K562 (cell line): ENCODE measurements at regions not wholly inside any gene's neighbourhood (a gene's known extent, or its start where the extent isn't known, plus 50 kb on each side); places are given as distances from the start of the nearest gene placed in this dataset.

Experiments
- ATAC-seq: fragments of 200-7000 bp; cut with Tn5 transposase; 3 replicates; pipeline ENCODE4 v1.9.1; 2020; ENCODE audit warnings: moderate library complexity
- BruUV-seq: library from RNA; stranded (reverse); fragments of 400-500 nt; replicated peaks from 2 replicates; lab custom pipeline; 2021; lab: Mats Ljungman, UMichigan
- CTCF ChIA-PET: fragments of 300-600 bp; formaldehyde crosslinking; extraction: SDS; loops from one replicate; lab custom pipeline; 2021; ENCODE audit warnings: low intra/inter-chr PET ratio; lab: Yijun Ruan, JAX
- POLR2A ChIA-PET: fragments of 300-600, 350-650 bp; sonication (Branson Sonifier 250); formaldehyde crosslinking; extraction: SDS; loops from one replicate; lab custom pipeline; 2021; ENCODE audit warnings: antibody characterized with exemption, inconsistent platforms; lab: Yijun Ruan, JAX
- DNase-seq, 4 experiments: peaks; one replicate each; pipeline versions ENCODE4 v3.0.0 to v3.0.0-alpha.2; 2011 to 2018; ENCODE audit warnings: low spot score in 3 of 4, mixed read lengths in 3 of 4; ENCODE audit errors: extremely low read depth in 1 of 4
- FAIRE-seq: peaks from 2 replicates; lab custom pipeline; 2011; peaks lifted over from hg19 to GRCh38; lab: Jason Lieb, UNC
- H2AFZ ChIP-seq: 2 replicates; pipeline ENCODE4 v1.6.0; 2011; ENCODE audit warnings: low read depth, low read length, control low read depth, inconsistent platforms
- H3K27ac ChIP-seq: fragments of 200-600 bp; 3 replicates; pipeline ENCODE4 v1.8.0; 2011; ENCODE audit warnings: low read depth, mild to moderate bottlenecking, control low read depth, inconsistent platforms, low read length, moderate library complexity, mixed read lengths; ENCODE audit errors: extremely low read depth
- H3K27me3 ChIP-seq, 2 experiments: fragments of 300-600 bp in 1 of 2; 2 replicates in 1 of 2; 3 replicates in 1 of 2; pipeline versions ENCODE4 v1.6.0 to v1.8.0; 2011; ENCODE audit warnings: inconsistent platforms in 2 of 2, low read length in 2 of 2, mild to moderate bottlenecking in 1 of 2, mixed read lengths in 1 of 2, moderate library complexity in 1 of 2; ENCODE audit not compliant: control insufficient read depth in 2 of 2, insufficient read depth in 2 of 2
- H3K36me3 ChIP-seq: fragments of 300-600 bp; 3 replicates; pipeline ENCODE4 v1.8.0; 2011; ENCODE audit warnings: mild to moderate bottlenecking, low read length, inconsistent platforms; ENCODE audit not compliant: control insufficient read depth, insufficient read depth
- H3K4me1 ChIP-seq, 2 experiments: fragments of 200-600 bp in 1 of 2; replicated peaks in 1 of 2; 2 replicates in 1 of 2; 3 replicates in 1 of 2; pipeline versions ENCODE4 v1.5.1 to v1.8.0; 2011; ENCODE audit warnings: inconsistent platforms in 2 of 2, low read length in 2 of 2, mild to moderate bottlenecking in 1 of 2, mixed read lengths in 1 of 2, moderate library complexity in 1 of 2; ENCODE audit not compliant: control insufficient read depth in 2 of 2, insufficient read depth in 2 of 2
- H3K4me2 ChIP-seq: 2 replicates; pipeline ENCODE4 v1.6.1; 2011; ENCODE audit warnings: low read length, control low read depth, inconsistent platforms, mixed read lengths; ENCODE audit not compliant: insufficient read depth
- H3K4me3 ChIP-seq: fragments of 200-600 bp; sonication (generic), shearing (Covaris generic); 2 replicates; pipeline ENCODE4 v1.5.1; 2016; ENCODE audit warnings: control low read depth, inconsistent platforms
- H3K79me2 ChIP-seq: fragments of 200-600 bp; 3 replicates; pipeline ENCODE4 v1.8.0; 2011; ENCODE audit warnings: low read length, inconsistent platforms; ENCODE audit not compliant: control insufficient read depth, insufficient read depth
- H3K9ac ChIP-seq, 2 experiments: 2 replicates each; pipeline versions ENCODE4 v1.6.0 to v1.6.1; 2011; ENCODE audit warnings: low read depth in 2 of 2, low read length in 2 of 2, control low read depth in 1 of 2, inconsistent platforms in 1 of 2, mild to moderate bottlenecking in 1 of 2, mixed read lengths in 1 of 2; ENCODE audit not compliant: insufficient read depth in 1 of 2
- H3K9me1 ChIP-seq: one replicate; pipeline ENCODE4 v1.6.0; 2011; ENCODE audit warnings: inconsistent platforms, mild to moderate bottlenecking, low read length, moderate library complexity; ENCODE audit not compliant: control insufficient read depth, insufficient read depth
- H3K9me3 ChIP-seq: replicated peaks from 2 replicates; pipeline ENCODE4 v1.5.1; 2011; ENCODE audit warnings: low read depth, low read length, inconsistent platforms; ENCODE audit not compliant: control insufficient read depth, insufficient read depth
- H4K20me1 ChIP-seq: replicated peaks from 2 replicates; pipeline ENCODE4 v1.6.1; 2011; ENCODE audit warnings: low read length, inconsistent platforms, mixed read lengths; ENCODE audit not compliant: control insufficient read depth, insufficient read depth
- BCL6 ChIP-seq: fragments of 250-450 bp; sonication (Bioruptor Pico); IDR thresholded peaks from 2 replicates; pipeline ENCODE4 v1.4.0; 2020
- CBX5 ChIP-seq: IDR thresholded peaks from 2 replicates; pipeline ENCODE4 v1.6.1; 2014; ENCODE audit warnings: low read depth, borderline replicate concordance
- CC2D1A ChIP-seq: fragments of 450-650 bp; IDR thresholded peaks from 2 replicates; pipeline ENCODE4 v1.6.1; 2017; ENCODE audit warnings: mild to moderate bottlenecking
- CEBPB ChIP-seq: fragments of 450-650 bp; IDR thresholded peaks from 2 replicates; pipeline ENCODE4 v1.6.1; 2016; ENCODE audit warnings: missing genetic modification characterization, missing compliant biosample characterization
- KDM2B ChIP-seq: fragments of 250-450 bp; sonication (Bioruptor Pico); IDR thresholded peaks from 2 replicates; pipeline ENCODE4 v1.8.0; 2021; ENCODE audit warnings: mild to moderate bottlenecking, moderate library complexity
- MYBL2 ChIP-seq, 2 experiments: fragments of 450-650 bp in 1 of 2; sonication (generic) in 1 of 2; formaldehyde crosslinking in 1 of 2; IDR thresholded peaks; 2 replicates each; pipeline versions ENCODE4 v1.6.1 to v1.8.1; 2017 to 2022; ENCODE audit warnings: borderline replicate concordance in 1 of 2, inconsistent platforms in 1 of 2, low read depth in 1 of 2, mild to moderate bottlenecking in 1 of 2, missing genetic modification reagents in 1 of 2, moderate library complexity in 1 of 2
- NFE2 ChIP-seq: IDR thresholded peaks from 2 replicates; pipeline ENCODE4 v1.6.1; 2014; ENCODE audit warnings: antibody characterized with exemption, low read depth
- POLR2G ChIP-seq: fragments of 200-400 bp; formaldehyde crosslinking; IDR thresholded peaks from 2 replicates; pipeline ENCODE4 v1.6.1; 2017; ENCODE audit warnings: low read depth, mild to moderate bottlenecking, antibody characterized with exemption, low read length, moderate library complexity
- PYGO2 ChIP-seq: fragments of 450-650 bp; IDR thresholded peaks from 2 replicates; pipeline ENCODE4 v1.6.1; 2016; ENCODE audit warnings: mild to moderate bottlenecking, missing genetic modification characterization, moderate library complexity, missing compliant biosample characterization
- SETDB1 ChIP-seq: IDR thresholded peaks from one replicate; pipeline ENCODE4 v1.6.1; 2012; ENCODE audit warnings: low read length, control low read depth, inconsistent platforms
- SREBF1 ChIP-seq: fragments of 150-350 bp; IDR thresholded peaks from 2 replicates; pipeline ENCODE4 v1.6.1; 2014; ENCODE audit warnings: antibody characterized with exemption, low read depth, low read length, borderline replicate concordance
- TAF1 ChIP-seq: IDR thresholded peaks from 2 replicates; pipeline ENCODE4 v1.6.1; 2011; ENCODE audit warnings: mild to moderate bottlenecking, low read length, moderate library complexity; ENCODE audit not compliant: insufficient read depth, control insufficient read depth, severe bottlenecking; ENCODE audit errors: extremely low read depth
- TCF3 ChIP-seq: sonication (generic); formaldehyde crosslinking; IDR thresholded peaks from 2 replicates; pipeline ENCODE4 v1.4.0; 2020; ENCODE audit warnings: mild to moderate bottlenecking, missing genetic modification reagents
- TFAM ChIP-seq: fragments of 250-450 bp; sonication (Bioruptor Pico); conservative IDR thresholded peaks from 2 replicates; pipeline ENCODE4 v1.5.0; 2021; ENCODE audit warnings: mild to moderate bottlenecking, moderate library complexity
- TSC22D4 ChIP-seq: fragments of 450-650 bp; IDR thresholded peaks from 2 replicates; pipeline ENCODE4 v1.6.1; 2016; ENCODE audit warnings: missing genetic modification characterization, missing biosample characterization, control low read depth
- U2AF1 ChIP-seq: fragments of 200-400 bp; formaldehyde crosslinking; optimal IDR thresholded peaks from 2 replicates; pipeline ENCODE3; 2017; ENCODE audit warnings: mild to moderate bottlenecking, low read depth, low read length, moderate library complexity
- ZBTB17 ChIP-seq: fragments of 450-650 bp; formaldehyde crosslinking; IDR thresholded peaks from 2 replicates; pipeline ENCODE4 v1.4.0; 2020; ENCODE audit warnings: mild to moderate bottlenecking
- ZNF354B ChIP-seq: fragments of 250-450 bp; sonication (Bioruptor Pico); IDR thresholded peaks from 2 replicates; pipeline ENCODE4 v1.4.0; 2020
- ZNF41 ChIP-seq: fragments of 250-450 bp; sonication (Bioruptor Pico); conservative IDR thresholded peaks from 2 replicates; pipeline ENCODE4 v1.4.0; 2020; ENCODE audit warnings: mild to moderate bottlenecking
- WGBS: fragments of 100-300 bp; shearing (Covaris generic); methylation state at CpG from one replicate; pipeline ENCODE4 v1.1.6; 2016; ENCODE audit warnings: low coverage, mixed read lengths; ENCODE audit not compliant: insufficient coverage; ENCODE audit errors: missing lambda C conversion rate; 5-methylcytosine and 5-hydroxymethylcytosine counted together
- in situ Hi-C: fragments of 300-500 bp; cut with MboI; formaldehyde crosslinking; loops from 4 replicates; pipeline ENCODE4 v1.15.0; 2018; ENCODE audit warnings: inconsistent platforms, mixed read lengths
- intact Hi-C: fragments of 100-400 bp; cut with micrococcal nuclease; formaldehyde crosslinking; loops from 2 replicates; pipeline ENCODE4 v1.14.2; 2022

DNA sequence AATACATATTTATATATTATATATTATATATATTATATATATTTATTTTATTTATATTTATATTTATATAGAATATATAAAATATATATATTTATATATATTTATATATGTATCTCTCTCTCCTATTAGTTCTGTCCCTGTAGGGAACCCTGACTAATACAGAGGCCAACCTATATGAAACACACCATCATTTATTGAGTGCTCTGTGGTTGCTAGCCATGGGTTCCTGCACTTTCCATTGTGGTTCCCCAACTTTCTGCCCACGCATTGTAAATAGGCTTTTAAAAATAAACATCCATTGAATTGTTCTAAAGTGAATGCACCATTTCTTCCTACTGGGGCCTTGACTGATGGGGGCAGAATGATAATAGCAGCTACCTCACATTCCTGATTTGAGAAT lies 93.8 kb upstream of the SESN3 start:
- no peak for DNase-seq
- in situ Hi-C loops (no loop called here), intact Hi-C loops (no loop called here)
- TF ChIP-seq KDM2B (CRISPR knock-in tag) (no peak), CC2D1A (no peak), U2AF1 (no peak), ZNF41 (CRISPR knock-in tag) (no peak)
- no peaks in the 10 kb centered on the region for H3K4me1 ChIP-seq
- ChIA-PET POLR2A (interaction anchor here (0.6 kb wide), 1 partner anchor 128 kb away, joined by 3 read pairs; no protein-coding TSS in a partner anchor), CTCF (no interaction called here)
- H3K4me3 ChIP-seq, result no peak overlapping the region
- 25% methylated on average over 1 of the region's 1 CpG for WGBS
- H2AFZ ChIP-seq, result no peak overlapping the region
- no peak overlapping the region for H3K9ac ChIP-seq
- H4K20me1 ChIP-seq, result no peaks in the 10 kb centered on the region
- FAIRE-seq, result no peak
- no peaks in the 10 kb centered on the region for H3K9me3 ChIP-seq
- no peak for ATAC-seq
- H3K79me2 ChIP-seq, result no peaks in the 10 kb centered on the region
- H3K9me1 ChIP-seq, result no peaks in the 10 kb centered on the region
- no peak overlapping the region for H3K4me2 ChIP-seq
- H3K36me3 ChIP-seq, result no peaks in the 10 kb centered on the region
- H3K27ac ChIP-seq, result no peak overlapping the region
- peaks cover 0 to 9% of the 10 kb centered on the region in 2 experiments; a peak in 1 of 5 replicates for H3K27me3 ChIP-seq
- no TSS peak for BruUV-seq

DNA sequence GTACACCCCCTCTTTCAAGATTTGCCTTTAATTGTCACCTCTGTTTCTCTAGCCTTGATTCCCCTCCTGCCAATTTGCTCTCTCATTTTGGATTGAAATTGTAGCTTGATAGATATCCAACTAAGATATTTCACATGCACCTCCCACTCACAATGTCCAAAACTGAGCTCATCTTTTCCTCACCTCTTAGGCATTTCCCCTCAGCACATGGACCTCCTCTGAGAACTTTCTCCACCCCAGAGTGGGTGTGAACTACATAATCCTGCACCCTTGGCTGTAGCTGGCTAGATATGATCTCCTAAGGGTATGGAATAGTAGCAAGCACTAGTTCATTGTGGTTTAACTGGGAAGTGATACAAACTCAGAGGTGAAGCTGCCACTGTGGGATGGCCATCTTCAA lies 91.5 kb upstream of the SESN3 start:
- no peak for FAIRE-seq
- TF ChIP-seq TSC22D4 (no peak), POLR2G (no peak), NFE2 (no peak), SREBF1 (no peak), TFAM (CRISPR knock-in tag) (no peak), MYBL2 (IDR thresholded peaks at IDR 0.05; ENCODE audit: low read depth) (no peak), MYBL2 (CRISPR knock-in tag; IDR thresholded peaks at IDR 0.05; ENCODE audit: borderline replicate concordance) (no peak), PYGO2 (tag) (no peak), ZBTB17 (CRISPR knock-in tag) (no peak), BCL6 (no peak), CEBPB (tag) (no peak), KDM2B (CRISPR knock-in tag) (no peak), ZNF354B (CRISPR knock-in tag) (no peak), SETDB1 (no peak), TCF3 (CRISPR knock-in tag) (no peak), TAF1 (no peak), CBX5 (no peak)
- ATAC-seq, result no peak
- H2AFZ ChIP-seq, result no peak overlapping the region
- ChIA-PET POLR2A (interaction anchor here (0.6 to 1.0 kb wide), 3 partner anchors 43 to 555 kb away, joined by 3 to 4 read pairs (median 3); partner anchors contain the start of gene SESN3), CTCF (no interaction called here)
- H3K9me3 ChIP-seq, result no peaks in the 10 kb centered on the region
- no peak for DNase-seq
- in situ Hi-C loops, result no loop called here
- no peaks in the 10 kb centered on the region; a peak in 2 of 5 replicates for H3K4me1 ChIP-seq
- H3K9me1 ChIP-seq, result no peaks in the 10 kb centered on the region
- H3K27me3 ChIP-seq, result peaks cover 0 to 8% of the 10 kb centered on the region in 2 experiments; a peak in 2 of 5 replicates
- H3K4me3 ChIP-seq, result no peak overlapping the region
- no peaks in the 10 kb centered on the region for H3K79me2 ChIP-seq
- no peak overlapping the region for H3K9ac ChIP-seq
- H3K36me3 ChIP-seq, result no peaks in the 10 kb centered on the region
- H3K27ac ChIP-seq, result no peak overlapping the region
- no TSS peak for BruUV-seq
- no peak overlapping the region for H3K4me2 ChIP-seq
- intact Hi-C loops, result no loop called here
- H4K20me1 ChIP-seq, result no peaks in the 10 kb centered on the region
